ENCODE measurements at regions not wholly inside any gene's neighbourhood (a gene's known extent, or its start where the extent isn't known, plus 50 kb on each side); places are given as distances from the start of the nearest gene placed in this dataset.
"Not testable (repeated sequence)": the region's sequence is repeated elsewhere in the genome, so short reads cannot be mapped to it uniquely, and the experiment has no call there.

DNA sequence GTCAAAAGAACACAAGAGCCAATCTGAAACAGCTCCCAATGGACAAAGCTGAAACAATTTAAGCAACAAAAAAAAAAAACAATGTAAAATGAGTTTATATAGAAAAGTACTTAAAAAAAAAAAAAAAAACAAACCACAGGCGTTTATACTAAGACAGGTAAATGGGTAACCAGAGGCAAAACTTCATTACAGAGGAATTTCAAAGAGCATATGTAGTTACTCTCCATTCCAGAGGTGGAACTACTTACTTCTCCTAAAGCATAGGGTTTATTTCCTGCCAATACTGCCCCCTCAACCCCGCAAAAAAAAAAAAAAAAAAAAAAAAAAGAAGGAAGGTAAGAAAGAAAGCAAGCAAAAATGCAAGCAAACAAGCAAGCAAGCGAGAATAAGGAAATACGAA is 132.9 kb downstream of the LIG4 start:
- no peak for DNase-seq (ENCODE audit: low spot score)
- FAIRE-seq, result no peak

DNA sequence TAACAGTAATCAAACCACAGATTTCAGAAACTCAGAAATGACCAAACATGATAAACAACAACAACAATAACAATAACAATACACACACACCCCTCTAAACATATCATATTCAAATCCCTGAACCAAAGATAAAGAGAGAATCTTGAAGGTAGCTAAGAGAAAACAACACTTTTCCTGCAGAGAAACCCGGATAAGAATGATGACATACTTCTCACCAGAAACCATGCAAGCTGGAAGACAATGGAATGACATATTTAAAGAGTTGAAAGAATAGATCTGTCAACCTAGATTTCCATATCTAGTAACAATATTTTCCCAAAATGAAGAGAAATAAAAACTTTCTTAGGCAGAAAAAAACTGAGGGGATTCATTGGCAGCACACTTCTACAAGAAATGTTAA is 138.1 kb downstream of the LIG4 start:
- FAIRE-seq, result no peak
- no peak for DNase-seq (ENCODE audit: low spot score)

DNA sequence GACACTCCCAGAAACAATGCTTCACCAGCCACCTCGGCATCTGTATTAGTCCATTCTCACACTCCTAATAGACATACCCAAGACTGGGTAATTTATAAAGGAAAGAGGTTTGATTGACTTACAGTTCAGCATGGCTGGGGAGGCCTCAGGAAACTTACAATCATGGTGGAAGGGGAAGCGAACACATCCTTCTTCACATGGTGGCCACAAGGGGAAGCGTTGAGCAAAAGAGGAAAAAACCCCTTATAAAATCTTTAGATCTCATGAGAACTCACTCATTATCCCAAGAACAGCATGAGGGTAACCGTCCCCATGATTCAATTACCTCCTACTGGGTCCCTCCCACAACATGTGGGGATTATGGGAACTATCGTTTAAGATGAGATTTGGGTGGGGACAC is 140.9 kb downstream of the LIG4 start:
- DNase-seq (ENCODE audit: low spot score); FAIRE-seq: not testable (repeated sequence)

DNA sequence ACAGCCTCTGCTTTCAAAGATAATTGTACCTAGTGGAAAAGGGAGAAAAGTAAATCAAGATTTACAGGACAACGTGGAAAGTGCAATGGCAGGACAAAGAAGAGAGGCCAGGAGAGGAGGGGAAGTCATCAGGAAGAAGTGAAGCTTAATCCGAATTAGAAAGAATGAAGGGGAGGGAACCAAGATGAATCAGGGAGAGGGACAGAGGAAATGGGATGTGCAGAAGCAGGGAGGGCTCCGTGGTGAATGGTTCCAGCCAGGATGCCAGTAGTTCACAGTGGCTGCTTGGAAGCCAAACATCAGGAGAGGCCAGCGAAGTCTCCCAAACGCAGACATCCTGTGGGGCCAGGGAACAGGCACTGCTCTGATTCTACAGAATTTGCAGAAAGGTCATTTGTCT is 144.4 kb downstream of the LIG4 start:
- DNase-seq (ENCODE audit: low spot score) (peak; percentile 47), FAIRE-seq (no peak)

DNA sequence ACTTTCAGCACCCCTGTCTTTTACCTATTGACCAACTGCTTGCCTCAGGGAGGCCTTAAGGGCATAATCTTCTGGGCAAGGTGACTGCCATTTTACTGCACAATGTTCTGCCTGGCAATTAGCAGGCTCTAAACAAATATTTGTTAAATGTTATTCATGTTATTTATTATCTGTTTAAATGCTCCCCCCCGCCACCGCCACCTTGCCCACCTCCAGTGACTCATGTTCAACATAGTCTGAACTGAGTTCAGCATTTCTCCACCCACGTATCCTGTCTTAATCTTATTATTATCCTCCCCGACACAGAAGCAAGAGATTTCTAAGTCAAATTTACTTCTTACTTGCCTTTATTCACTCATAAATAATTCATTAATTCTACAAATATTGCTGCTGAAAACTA is 144.8 kb downstream of the LIG4 start:
- DNase-seq (ENCODE audit: low spot score) (no peak), FAIRE-seq (no peak)

DNA sequence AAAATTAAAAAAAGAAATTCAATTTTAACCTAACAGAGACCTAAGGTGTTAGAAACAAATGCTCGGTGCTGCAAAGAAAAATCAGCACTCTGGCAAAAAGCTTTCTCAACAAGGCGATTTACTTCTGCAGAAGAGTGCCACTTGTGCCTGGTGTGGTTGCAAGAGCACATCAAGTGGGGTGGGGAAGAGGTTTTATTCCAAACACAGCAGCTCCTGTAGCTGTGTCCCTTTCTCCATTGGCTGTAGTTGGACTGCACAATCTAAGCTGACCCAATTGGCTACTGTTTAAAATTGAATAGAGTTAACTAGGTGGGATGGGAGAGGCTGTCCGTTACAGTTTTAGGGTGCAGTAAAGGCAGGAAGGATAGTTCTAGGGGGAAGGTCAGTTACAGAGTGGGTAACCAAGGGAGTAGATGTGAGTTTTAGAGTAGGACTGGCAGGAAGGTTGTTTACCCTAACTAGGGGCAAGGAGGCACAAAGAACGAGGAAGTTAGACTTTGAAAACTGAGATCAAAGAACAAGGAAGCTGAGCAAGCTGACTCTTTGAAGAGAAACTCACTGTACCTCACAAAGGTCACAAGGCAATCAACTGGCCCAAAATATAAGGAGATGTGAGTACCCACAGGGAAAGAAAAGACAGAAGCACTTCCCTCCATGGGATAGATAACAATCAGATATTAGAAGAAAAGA is 145.7 kb downstream of the LIG4 start:
- DNase-seq (ENCODE audit: low spot score), result no peak
- FAIRE-seq, result no peak

DNA sequence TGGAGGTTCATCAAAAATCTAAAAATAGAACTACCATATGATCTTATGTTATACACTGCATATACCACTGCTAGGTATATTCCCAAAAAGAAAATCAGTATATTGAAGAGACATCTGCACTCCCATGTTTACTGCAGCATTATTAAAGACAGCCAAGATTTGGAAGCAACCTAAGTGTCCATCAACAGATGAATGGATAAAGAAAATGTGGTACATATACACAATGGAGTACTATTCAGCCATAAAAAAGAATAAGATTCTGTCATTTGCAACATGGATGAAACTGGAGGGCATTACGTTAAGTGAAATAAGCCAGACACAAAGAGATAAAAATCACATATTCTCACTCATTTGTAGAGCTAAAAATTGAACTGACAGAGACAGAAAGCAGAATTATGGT is 151.0 kb downstream of the LIG4 start:
- DNase-seq (ENCODE audit: low spot score); FAIRE-seq: not testable (repeated sequence)

DNA sequence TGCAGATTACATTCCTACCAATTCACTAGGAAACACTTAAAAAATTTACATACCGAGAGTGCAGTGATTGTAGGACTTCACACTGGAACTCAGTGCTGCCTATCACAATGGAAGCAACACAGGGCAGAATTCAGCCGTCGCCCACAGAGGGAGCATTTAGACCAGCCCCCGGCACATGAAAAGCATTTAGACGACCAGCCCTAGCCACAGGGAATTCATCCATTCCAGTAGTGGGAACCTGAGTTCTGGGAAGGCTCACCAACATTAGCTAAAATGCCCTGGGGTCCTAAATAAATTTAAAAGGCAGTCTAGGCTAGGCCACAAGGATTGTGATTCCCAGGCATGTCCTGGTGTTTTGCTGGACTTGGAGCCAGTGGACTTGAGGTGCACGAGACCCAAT is 155.2 kb downstream of the LIG4 start:
- FAIRE-seq, result no peak
- DNase-seq (ENCODE audit: low spot score), result no peak

DNA sequence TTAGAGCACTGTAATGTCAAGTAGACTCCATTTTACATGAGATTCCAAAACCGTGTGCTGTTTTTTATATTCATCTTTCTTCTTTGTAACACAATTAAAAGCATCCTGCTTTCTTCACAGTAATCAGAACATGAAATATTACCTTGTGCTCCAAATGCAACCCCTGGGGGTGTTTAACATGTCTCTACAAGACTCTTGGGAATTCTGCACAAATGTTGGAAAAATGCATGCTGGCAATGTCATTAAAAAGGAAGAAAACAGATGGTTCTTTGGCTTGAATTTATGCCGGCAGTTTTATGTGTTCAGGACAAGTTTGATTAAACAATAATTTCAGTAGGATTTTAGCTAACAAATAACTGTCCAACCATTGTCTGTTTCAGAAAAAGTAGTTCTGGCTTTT is 159.1 kb downstream of the LIG4 start:
- FAIRE-seq, result no peak
- DNase-seq (ENCODE audit: low spot score), result no peak

DNA sequence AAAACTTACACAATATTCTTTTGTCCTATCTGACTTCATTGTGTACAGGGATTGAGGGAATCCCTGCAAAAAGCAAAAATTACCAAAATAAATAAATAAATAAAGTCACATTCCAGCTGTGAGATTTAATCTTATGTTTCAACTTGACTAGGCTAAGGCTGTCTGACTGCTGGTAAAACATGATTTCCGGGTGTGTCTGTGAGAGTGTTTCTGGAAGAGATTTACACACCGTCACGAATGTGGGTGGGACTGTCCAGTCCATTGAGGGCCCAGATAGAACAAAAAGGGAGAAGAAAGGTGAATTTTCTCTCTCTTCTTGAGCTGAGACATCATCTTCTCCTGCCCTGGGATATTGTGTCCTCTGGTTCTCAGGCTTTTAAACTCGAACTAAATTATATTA is 166.1 kb downstream of the LIG4 start:
- DNase-seq (ENCODE audit: low spot score), result no peak
- no peak for FAIRE-seq

DNA sequence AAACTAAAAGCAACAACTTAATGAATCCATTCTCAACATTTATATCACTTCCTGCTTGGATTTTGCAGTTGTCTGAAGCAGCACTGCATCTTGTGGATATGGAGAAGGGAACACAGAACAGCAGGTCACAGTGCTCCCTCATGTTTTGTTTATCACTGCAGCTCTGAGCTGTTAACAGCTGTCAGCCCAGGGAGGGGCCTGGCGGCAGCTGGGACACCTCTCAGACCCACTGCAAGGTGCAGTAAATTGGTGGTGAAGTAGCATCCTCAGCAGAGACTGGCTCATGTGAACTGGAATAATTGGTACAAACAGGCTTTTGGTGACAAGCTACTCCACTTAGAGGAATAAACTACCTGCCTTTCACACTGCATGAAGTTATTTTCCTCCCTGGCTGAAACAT is 170.4 kb downstream of the LIG4 start:
- DNase-seq (ENCODE audit: low spot score) (no peak), FAIRE-seq (no peak)

DNA sequence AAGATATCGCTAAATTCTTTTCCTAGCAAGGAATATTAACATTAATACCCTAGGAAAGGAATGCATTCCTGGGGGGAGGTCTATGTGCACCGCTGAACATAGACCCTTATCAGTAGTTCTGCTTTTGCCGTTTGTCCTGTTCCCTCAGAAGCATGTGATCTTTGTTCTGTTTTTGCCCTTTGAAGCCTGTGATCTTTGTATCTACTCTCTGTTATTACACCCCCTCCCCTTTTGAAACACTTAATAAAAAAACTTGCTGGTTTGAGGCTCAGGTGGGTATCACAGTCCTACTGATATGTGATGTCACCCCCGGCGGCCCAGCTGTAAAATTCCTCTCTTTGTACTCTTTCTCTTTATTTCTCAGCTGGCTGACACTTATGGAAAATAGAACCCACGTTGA is 172.5 kb downstream of the LIG4 start:
- FAIRE-seq; DNase-seq (ENCODE audit: low spot score): not testable (repeated sequence)

DNA sequence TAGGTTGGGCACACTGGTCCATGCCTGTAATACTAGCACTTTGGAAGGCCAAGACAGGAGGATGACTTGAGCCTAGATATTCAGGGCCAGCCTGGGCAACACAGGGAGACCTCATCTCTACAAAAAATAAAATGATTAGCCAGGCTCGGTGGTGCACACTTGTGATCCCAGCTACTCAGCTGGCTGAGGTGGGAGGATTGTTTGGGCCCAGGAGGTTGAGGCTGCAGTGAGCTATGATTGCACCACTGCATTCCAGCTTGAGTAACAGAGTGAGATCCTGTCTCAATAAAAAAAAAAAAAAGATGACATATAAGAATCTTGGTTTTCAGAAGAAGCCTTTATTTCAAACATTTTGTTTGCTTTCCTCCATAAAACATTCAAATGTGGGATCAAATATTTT is 178.0 kb downstream of the LIG4 start:
- FAIRE-seq (no peak), DNase-seq (ENCODE audit: low spot score) (no peak)

DNA sequence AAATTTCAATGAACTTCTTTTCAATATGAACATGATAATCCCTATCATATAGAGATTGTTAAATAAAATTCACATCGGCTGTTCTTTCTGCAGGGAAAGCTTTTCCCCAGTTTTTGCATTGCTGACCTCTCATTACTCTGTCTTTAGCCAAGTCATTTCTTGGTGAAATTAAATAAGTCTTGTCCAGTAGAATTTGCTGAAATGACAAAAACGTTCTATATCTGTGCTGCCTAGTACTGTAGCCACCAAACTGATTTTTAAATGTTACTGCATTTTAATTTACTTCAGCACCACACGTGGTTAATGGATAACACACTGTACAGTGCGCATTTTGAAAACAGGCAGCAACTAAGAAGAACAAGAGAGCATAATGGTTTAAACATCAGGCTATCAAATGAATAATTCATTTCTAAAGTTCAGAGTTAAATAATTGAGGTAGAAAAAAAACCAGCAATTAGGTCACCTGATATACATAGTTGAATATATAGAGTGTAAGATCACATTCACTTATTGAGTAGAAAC is 178.9 kb downstream of the LIG4 start:
- no peak for FAIRE-seq

DNA sequence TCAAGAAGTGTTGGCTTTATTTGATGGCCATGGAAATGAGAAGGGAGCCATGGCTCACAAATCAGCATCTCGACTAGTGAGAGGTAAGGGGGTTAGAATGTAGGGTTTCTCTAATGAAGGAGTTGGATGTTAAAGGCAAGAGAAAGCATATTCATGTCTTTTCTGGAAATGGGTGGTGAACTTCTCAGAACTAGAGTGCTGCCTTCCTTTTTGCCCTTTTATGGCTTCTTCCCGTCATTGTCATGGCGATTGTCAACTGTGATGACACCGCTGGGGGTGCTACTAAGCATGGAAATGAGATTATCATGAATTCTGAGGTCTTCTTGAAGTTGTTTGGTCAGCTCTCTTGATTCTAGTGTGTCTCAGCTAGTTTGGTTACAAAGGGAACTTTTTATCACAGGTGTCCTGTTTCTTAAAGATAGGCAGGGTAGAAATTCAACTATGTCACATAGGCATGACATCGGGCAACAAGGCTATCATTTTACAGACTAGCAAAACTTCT is 180.4 kb downstream of the LIG4 start:
- DNase-seq (ENCODE audit: low spot score) (no peak), FAIRE-seq (no peak)

More for the DNA sequence above, 178.9 kb downstream of the LIG4 start:
- DNase-seq (ENCODE audit: low spot score), result no peak

DNA sequence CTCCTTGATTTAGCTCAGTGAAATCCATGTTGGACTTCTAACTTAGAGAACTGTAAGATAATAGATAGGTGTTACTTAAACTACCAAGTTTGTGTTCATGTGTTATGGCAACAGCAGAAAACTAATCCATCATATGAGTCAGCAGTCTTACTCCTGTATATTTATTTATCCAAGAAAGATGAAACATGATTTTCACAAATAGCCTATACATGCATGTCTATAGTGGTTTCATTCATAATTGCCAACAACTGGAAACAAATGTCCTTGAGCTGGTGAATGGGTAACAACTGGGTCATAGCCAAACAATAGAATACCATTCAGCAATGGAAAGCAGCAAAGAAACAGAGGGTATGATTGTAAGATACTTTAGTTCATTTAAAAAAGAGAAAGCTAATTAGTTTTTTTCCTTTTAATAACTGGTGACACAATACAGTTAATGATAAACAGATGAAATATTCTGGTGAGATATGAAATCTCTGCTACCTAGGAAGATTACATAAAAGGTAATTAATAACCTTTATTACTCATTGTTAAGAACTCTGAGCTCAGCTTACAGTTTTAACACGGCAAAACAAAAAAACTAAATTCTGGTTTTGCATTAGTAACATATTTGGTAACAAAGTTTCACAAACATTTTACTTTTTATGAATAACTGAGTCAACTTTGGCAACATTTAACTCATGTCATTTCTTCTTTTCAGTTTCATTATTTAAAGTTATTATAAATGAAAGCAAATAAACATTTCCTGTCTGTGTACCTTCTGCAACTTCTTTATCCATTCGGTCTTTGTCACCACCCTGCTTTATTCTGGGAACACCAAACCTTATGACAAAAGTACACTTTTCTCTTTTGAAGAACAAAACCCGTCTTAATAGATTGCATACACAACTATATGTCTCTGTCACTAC is 181.3 kb downstream of the LIG4 start:
- FAIRE-seq (no peak), DNase-seq (ENCODE audit: low spot score) (no peak)

DNA sequence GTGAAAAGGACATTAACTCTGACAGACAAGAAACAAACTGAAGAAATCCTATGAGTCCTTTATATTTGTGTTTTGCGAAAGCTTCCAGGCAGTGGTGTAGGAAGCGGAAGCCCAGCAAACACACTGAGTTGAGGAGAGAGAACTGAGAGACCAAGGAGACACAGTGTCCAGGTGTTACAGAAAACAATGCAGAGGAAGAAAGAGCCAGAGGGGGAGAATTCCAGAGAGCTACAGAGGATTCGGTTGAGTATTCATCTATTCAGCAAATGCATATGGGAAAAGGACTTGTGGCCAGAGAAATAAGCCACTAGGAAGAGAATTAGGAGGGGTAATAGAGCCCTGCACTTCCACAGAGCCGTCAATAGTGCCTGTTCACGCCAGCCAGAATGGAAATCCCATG is 183.5 kb downstream of the LIG4 start:
- FAIRE-seq (no peak), DNase-seq (ENCODE audit: low spot score) (no peak)

DNA sequence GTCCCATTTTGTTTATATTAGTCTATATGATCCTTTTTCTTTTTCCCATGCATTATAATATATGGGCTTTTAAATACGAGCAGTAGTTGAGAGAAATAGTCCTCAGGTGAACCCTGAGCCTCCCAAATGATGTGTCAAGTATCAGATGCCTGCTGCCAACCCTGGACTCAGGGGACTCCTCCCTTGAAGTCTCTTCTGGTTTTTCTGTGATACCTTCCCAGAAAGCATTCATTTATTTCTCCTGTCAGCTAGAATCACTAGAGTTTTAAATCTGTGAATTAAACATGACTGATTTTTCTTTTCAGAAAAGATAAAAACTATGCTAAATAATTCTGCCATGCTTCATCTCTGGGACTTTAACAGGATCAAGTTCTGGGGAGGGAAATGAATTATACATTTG is 184.6 kb downstream of the LIG4 start:
- DNase-seq (ENCODE audit: low spot score) (no peak), FAIRE-seq (no peak)

DNA sequence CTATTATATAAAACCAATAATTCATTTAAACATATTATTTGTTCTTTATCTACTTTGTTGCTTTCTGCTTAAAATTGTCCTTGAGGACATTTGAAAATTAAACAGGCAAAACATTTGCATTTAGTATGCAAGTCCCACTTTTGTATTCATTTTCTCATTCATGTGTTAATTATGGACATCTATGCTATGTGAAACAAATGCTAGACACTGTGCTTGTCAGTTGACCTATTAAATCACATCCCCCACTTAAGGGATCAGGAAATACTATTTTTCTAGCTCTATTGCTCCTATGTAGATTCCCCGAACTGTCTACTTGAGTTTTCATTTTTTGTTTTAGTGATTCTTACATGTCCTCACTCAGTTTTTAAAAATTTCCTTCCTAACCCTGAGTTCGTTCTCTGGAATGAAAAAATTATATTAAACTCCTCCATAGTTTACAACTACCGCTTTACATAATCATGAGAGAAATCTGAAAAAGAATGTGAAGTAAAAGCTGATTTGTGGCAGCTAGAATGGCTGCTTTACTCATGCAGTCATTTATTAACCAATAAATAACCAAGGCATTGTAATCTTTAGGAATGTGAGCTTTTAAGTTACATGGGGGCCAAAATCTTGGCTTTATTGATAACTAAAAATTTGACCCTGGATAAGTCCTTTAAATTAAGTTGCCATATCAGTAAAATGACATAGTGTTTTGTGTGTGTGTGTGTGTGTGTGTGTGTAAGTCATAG is 188.5 kb downstream of the LIG4 start:
- no peak for FAIRE-seq
- DNase-seq (ENCODE audit: low spot score), result no peak

DNA sequence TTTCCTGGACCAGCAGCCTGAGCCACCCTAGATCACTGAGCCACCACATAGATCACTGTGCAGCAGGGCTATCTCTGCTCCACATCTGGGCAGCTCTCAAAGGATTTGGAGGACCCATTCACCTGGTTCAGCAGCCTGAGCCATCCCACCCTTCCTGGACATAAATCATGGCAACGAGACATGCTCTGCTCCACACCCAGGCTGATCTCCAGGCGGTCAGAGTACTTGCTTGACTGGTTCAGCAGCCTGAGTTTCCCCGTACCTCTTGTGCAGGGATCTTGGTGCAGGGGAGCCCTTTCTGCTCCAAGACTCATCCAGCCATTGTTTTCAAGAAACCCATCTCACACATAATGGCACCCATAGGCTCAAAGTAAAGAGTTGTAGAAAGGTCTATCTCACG is 195.3 kb downstream of the LIG4 start:
- FAIRE-seq (no peak), DNase-seq (ENCODE audit: low spot score) (no peak)

DNA sequence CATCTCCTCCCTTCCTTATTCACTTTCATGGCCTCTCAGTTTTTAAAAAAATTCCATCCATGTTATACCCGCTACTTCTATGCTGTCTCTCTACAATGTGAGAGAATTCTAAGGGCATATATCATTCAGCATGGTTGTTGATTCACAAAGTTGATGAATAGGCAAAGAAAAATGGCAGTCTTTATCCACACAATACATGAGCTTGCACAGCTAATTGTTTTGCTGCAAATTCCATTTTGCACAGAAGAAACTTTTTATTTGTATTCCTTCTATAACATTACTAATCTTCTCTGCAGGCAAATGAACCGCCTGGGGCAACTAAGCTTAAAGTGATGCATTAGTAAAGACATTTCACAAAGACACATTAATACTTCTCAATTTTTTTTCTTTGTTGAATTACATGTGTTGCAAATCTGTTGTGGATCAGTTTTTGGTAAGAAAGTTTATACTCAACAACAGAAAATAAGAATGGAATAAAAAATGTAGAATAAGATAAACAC is 196.9 kb downstream of the LIG4 start:
- DNase-seq (ENCODE audit: low spot score) (no peak), FAIRE-seq (no peak)

DNA sequence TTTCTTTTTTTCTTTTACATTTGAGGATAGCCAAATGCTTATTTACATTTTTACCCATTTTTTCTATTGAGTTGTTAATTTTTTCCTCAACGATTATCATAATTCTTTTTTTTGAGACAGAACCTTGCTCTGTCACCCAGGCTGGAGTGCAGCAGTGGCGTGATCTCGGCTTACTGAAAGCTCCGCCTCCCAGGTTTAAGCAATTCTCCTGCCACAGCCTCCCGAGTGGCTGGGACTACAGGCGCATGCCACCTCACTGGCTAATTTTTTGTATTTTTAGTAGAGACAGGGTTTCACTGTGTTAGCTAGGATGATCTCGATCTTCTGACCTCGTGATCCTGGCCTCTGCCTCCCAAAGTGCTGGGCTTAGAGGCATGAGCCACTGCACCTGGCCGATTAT is 208.7 kb downstream of the LIG4 start:
- no peak for FAIRE-seq

More for the DNA sequence above, 208.7 kb downstream of the LIG4 start:
- DNase-seq (ENCODE audit: low spot score), result no peak
